ENCODE measurements at regions not wholly inside any gene's neighbourhood (a gene's known extent, or its start where the extent isn't known, plus 50 kb on each side); places are given as distances from the start of the nearest gene placed in this dataset.
A peak's percentile ranks its signal among the peaks of the same experiment; 100 is the strongest.

GRCh38 chr7:26560526-26561256 lies 269.0 kb downstream of the SNX10 start:
- no peak for DNase-seq

- DNase-seq, result no peak
Observed at GRCh38 chr7:26562841-26563240, 271.2 kb downstream of the SNX10 start.

GRCh38 chr7:26563406-26563805 lies 271.7 kb downstream of the SNX10 start:
- no peak for DNase-seq

- DNase-seq, result no peak
Observed at GRCh38 chr7:26567266-26567665, 275.6 kb downstream of the SNX10 start.

GRCh38 chr7:26574476-26574875 lies 282.8 kb downstream of the SNX10 start:
- DNase-seq, result no peak

- no peak for DNase-seq
Observed at GRCh38 chr7:26580064-26580591, 284.3 kb downstream of the SKAP2 start.

GRCh38 chr7:26580711-26581110 lies 283.7 kb downstream of the SKAP2 start:
- DNase-seq, result no peak

GRCh38 chr7:26583094-26583648 lies 281.2 kb downstream of the SKAP2 start:
- DNase-seq, result no peak

- no peak for DNase-seq
Observed at GRCh38 chr7:26584326-26584725, 280.1 kb downstream of the SKAP2 start.

- no peak for DNase-seq
Observed at GRCh38 chr7:26584987-26585665, 279.3 kb downstream of the SKAP2 start.

- no peak for DNase-seq
Observed at GRCh38 chr7:26587536-26587935, 276.9 kb downstream of the SKAP2 start.

GRCh38 chr7:26588511-26588910 lies 275.9 kb downstream of the SKAP2 start:
- no peak for DNase-seq

- DNase-seq, result no peak
Observed at GRCh38 chr7:26590709-26591108, 273.7 kb downstream of the SKAP2 start.

GRCh38 chr7:26592011-26592410 lies 272.4 kb downstream of the SKAP2 start:
- DNase-seq, result no peak

GRCh38 chr7:26593393-26593792 lies 271.0 kb downstream of the SKAP2 start:
- DNase-seq, result peak; percentile 47

GRCh38 chr7:26593896-26594295 lies 270.5 kb downstream of the SKAP2 start:
- peak; percentile 40 for DNase-seq

- no peak for DNase-seq
Observed at GRCh38 chr7:26594553-26594952, 269.8 kb downstream of the SKAP2 start.

- DNase-seq, result no peak
Observed at GRCh38 chr7:26598867-26599266, 265.5 kb downstream of the SKAP2 start.

- DNase-seq, result no peak
Observed at GRCh38 chr7:26599982-26600381, 264.4 kb downstream of the SKAP2 start.

- DNase-seq, result no peak
Observed at GRCh38 chr7:26600411-26600810, 264.0 kb downstream of the SKAP2 start.

- DNase-seq, result no peak
Observed at GRCh38 chr7:26603631-26604030, 260.8 kb downstream of the SKAP2 start.

- DNase-seq, result no peak
Observed at GRCh38 chr7:26608402-26608801, 256.0 kb downstream of the SKAP2 start.

- DNase-seq, result no peak
Observed at GRCh38 chr7:26609082-26609481, 255.3 kb downstream of the SKAP2 start.

- no peak for DNase-seq
Observed at GRCh38 chr7:26609532-26609931, 254.9 kb downstream of the SKAP2 start.

Measured in left hindlimb (tissue), 1 donor.